MM.1S (cell line): ENCODE measurements at regions not wholly inside any gene's neighbourhood (a gene's known extent, or its start where the extent isn't known, plus 50 kb on each side); places are given as distances from the start of the nearest gene placed in this dataset.

ENCODE experiments used
- CTCF ChIP-seq: fragments of 300-600 bp; sonication (generic); IDR thresholded peaks from 2 replicates; pipeline ENCODE4 v1.5.1; 2016; ENCODE audit warnings: antibody characterized with exemption, low read length, mixed read lengths
- EZH2 ChIP-seq: fragments of 300-600 bp; sonication (generic); optimal IDR thresholded peaks from 2 replicates; pipeline ENCODE3; 2017; ENCODE audit warnings: low read depth, mild to moderate bottlenecking, antibody characterized with exemption, low read length, mixed read lengths
- EZH2phosphoT487 ChIP-seq: fragments of 300-600 bp; sonication (generic); IDR thresholded peaks from 2 replicates; pipeline ENCODE4 v1.6.1; 2018; ENCODE audit warnings: antibody characterized with exemption, low read length

- TF ChIP-seq EZH2phosphoT487 (no peak), EZH2 (no peak), CTCF (no peak)
Observed at GRCh38 chr3:137297770-137298169, 340.0 kb downstream of the IL20RB start.
